Vagina (tissue), 2 donors: ENCODE measurements at regions not wholly inside any gene's neighbourhood (a gene's known extent, or its start where the extent isn't known, plus 50 kb on each side); places are given as distances from the start of the nearest gene placed in this dataset.

Experiments used
- POLR2A ChIP-seq, 2 donors: fragments of 450-650 bp; IDR thresholded peaks; one replicate each; pipeline ENCODE4 v1.6.1; 2017; ENCODE audit warnings: antibody characterized with exemption in 2 of 2, mild to moderate bottlenecking in 2 of 2, moderate library complexity in 2 of 2
- POLR2AphosphoS5 ChIP-seq, 2 donors: sonication (generic); formaldehyde crosslinking; IDR thresholded peaks; one replicate each; pipeline ENCODE4 v1.9.0; 2017; ENCODE audit warnings: antibody characterized with exemption in 2 of 2, mild to moderate bottlenecking in 2 of 2, low read depth in 1 of 2; ENCODE audit not compliant: insufficient read depth in 1 of 2
- TF ChIP-seq, protein P1 (sequence below), 3 experiments: fragments of 450-650 bp in 2 of 3; fragments of 200-600 bp in 1 of 3; sonication (generic) in 1 of 3; IDR thresholded peaks; one replicate each; pipeline ENCODE4 v1.5.1; 2017 to 2019; ENCODE audit warnings: antibody characterized with exemption in 3 of 3, mild to moderate bottlenecking in 2 of 3, moderate library complexity in 2 of 3

- no peak for TF ChIP-seq POLR2A (IDR thresholded peaks at IDR 0.05)
- TF ChIP-seq, protein P1, sequence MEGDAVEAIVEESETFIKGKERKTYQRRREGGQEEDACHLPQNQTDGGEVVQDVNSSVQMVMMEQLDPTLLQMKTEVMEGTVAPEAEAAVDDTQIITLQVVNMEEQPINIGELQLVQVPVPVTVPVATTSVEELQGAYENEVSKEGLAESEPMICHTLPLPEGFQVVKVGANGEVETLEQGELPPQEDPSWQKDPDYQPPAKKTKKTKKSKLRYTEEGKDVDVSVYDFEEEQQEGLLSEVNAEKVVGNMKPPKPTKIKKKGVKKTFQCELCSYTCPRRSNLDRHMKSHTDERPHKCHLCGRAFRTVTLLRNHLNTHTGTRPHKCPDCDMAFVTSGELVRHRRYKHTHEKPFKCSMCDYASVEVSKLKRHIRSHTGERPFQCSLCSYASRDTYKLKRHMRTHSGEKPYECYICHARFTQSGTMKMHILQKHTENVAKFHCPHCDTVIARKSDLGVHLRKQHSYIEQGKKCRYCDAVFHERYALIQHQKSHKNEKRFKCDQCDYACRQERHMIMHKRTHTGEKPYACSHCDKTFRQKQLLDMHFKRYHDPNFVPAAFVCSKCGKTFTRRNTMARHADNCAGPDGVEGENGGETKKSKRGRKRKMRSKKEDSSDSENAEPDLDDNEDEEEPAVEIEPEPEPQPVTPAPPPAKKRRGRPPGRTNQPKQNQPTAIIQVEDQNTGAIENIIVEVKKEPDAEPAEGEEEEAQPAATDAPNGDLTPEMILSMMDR (IDR thresholded peaks at IDR 0.05): no peak
- no peak for TF ChIP-seq POLR2AphosphoS5 (IDR thresholded peaks at IDR 0.05; ENCODE audit: insufficient read depth in 1 of 2, low read depth in 1 of 2)
These were observed 530.8 kb downstream of the GRXCR1 start for GRCh38 chr4:43423276-43423675.
